Stomach smooth muscle (tissue), 2 donors: ENCODE measurements at regions not wholly inside any gene's neighbourhood (a gene's known extent, or its start where the extent isn't known, plus 50 kb on each side); places are given as distances from the start of the nearest gene placed in this dataset.

Source experiments
- H3K27ac ChIP-seq: one replicate; pipeline ENCODE4 v1.7.0; 2013; ENCODE audit warnings: mild to moderate bottlenecking, low read length, inconsistent platforms
- H3K27me3 ChIP-seq, 2 donors: one replicate each; pipeline ENCODE4 v1.7.0; 2013; ENCODE audit warnings: low read length in 2 of 2; ENCODE audit not compliant: insufficient read depth in 2 of 2, control insufficient read depth in 1 of 2
- H3K36me3 ChIP-seq, 2 donors: one replicate each; pipeline ENCODE4 v1.7.0; 2013; ENCODE audit warnings: low read length in 2 of 2; ENCODE audit not compliant: control insufficient read depth in 2 of 2, insufficient read depth in 2 of 2
- H3K4me1 ChIP-seq: one replicate; pipeline ENCODE4 v1.7.0; 2013; ENCODE audit warnings: low read length; ENCODE audit not compliant: control insufficient read depth, insufficient read depth
- H3K4me3 ChIP-seq, 2 donors: one replicate each; pipeline ENCODE4 v1.7.0; 2013; ENCODE audit warnings: low read length in 2 of 2
- H3K9ac ChIP-seq, 2 donors: one replicate each; pipeline ENCODE4 v1.7.0; 2013; ENCODE audit warnings: low read length in 2 of 2, mild to moderate bottlenecking in 1 of 2
- H3K9me3 ChIP-seq, 2 donors: one replicate each; pipeline ENCODE4 v1.7.0; 2013; ENCODE audit warnings: low read length in 2 of 2; ENCODE audit not compliant: control insufficient read depth in 2 of 2
- donor health status: healthy.
- donor health status: Pancreatic carcinoma.

DNA sequence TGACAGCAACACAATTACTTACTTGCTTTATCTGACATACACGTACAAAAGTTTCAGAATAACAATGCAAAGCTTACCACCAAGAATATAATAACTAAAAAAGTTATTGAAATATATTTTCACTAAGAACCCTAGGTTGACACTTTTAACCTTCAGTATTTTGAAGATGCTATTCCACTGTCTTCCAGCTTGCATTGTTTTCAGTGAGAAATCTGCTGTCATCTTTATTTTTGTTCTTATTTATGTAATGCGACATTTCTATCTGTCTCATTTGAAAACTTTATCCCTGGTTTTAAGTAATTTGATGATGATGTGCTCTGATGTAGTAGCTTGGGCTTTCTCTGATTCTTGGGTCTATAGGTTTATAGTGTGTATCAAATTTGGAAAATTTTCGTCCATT is 165.0 kb upstream of the SMIM21 start:
- no peaks in the 10 kb centered on the region for H3K27me3 ChIP-seq
- H3K9ac ChIP-seq: no peak overlapping the region
- no peak overlapping the region for H3K27ac ChIP-seq
- no peaks in the 10 kb centered on the region for H3K4me1 ChIP-seq
- H3K4me3 ChIP-seq: no peak overlapping the region
- H3K9me3 ChIP-seq: peaks cover 2 to 10% of the 10 kb centered on the region in 2 donors
- H3K36me3 ChIP-seq: no peaks in the 10 kb centered on the region

DNA sequence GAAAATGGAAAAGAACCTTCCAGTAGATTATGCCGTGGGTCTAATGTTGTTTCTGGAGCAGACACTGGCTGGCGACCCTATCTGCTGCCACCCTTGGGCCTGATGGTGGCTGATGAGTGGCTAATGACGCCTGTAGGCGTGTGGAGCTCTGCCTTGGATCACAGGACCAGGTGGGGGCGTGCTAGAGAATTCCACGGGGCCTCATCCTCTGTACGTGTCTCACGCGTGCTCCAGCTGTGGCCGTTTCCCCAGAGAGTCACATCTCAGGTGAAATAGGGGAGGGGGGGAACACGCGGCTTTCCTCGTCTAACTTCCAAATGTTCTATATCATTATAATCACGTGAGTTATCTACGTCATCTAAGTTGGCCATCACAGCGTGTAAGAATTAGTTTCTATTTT is 160.9 kb upstream of the SMIM21 start:
- no peak overlapping the region for H3K4me3 ChIP-seq
- no peaks in the 10 kb centered on the region for H3K27me3 ChIP-seq
- H3K4me1 ChIP-seq: no peaks in the 10 kb centered on the region
- peaks cover 2 to 3% of the 10 kb centered on the region in 2 donors for H3K9me3 ChIP-seq
- H3K36me3 ChIP-seq: no peaks in the 10 kb centered on the region
- H3K27ac ChIP-seq: no peak overlapping the region
- H3K9ac ChIP-seq: no peak overlapping the region

DNA sequence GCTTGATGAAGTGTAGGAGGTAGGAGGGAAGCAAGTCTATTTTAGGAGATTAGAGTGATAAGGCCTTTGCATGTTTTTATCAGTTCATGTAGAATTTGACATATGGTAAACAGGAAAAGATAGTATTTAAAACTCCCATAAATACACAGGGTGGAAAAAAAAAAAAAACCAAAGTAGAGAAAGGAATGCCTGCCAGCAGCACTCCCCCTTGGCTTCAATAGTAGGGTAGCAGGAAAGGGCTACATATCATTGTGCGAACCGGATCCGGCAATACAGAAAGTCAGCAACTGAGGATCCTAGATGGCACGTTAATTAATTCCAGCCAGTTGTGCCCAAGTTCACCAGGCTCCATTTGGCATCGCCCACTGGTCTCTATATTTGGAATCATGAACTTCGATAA is 159.6 kb upstream of the SMIM21 start:
- Histone ChIP-seq H3K27ac (no peak overlapping the region), H3K27me3 (no peaks in the 10 kb centered on the region), H3K4me1 (no peaks in the 10 kb centered on the region), H3K9ac (no peak overlapping the region), H3K4me3 (no peak overlapping the region), H3K9me3 (no peaks in the 10 kb centered on the region), H3K36me3 (no peaks in the 10 kb centered on the region)

DNA sequence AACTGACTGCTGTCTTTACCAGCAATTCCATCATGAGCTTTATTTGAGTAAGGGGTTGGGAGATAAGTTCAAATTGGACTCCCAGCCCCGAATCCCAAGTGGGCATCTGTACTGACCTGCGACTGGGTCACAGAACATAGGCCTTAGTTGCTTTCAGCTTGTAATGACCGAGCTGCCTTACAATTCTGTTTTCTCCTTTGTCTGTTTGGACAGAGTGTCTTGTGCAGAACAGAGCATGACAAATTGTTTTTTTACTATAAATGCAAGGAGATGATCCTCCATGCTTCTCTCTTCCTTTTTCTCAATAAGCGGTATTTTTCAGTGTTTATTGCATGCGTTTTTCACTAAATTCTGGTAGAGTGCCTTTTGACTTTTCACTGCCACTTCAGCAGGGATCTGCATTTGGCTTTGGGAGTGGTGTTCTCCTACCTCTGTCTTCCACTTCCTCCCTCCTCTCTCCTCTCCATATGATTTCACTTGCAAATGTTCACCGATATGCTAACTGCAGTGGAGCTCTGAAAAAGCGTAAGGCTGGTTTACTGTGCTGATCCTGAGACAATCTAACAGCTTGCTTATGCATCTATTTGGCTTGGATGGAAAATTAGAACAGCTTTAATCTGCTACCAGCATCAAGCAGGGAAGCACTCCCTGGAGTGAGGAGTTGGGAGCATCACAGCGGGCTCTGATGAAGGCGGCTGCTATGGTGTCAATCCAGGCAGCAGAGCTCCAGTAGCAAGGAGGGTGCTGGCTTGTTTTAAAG is 158.8 kb upstream of the SMIM21 start:
- no peak overlapping the region for H3K4me3 ChIP-seq
- H3K9ac ChIP-seq: no peak overlapping the region
- H3K4me1 ChIP-seq: no peaks in the 10 kb centered on the region
- H3K36me3 ChIP-seq: no peaks in the 10 kb centered on the region
- no peak overlapping the region for H3K27ac ChIP-seq
- no peaks in the 10 kb centered on the region for H3K9me3 ChIP-seq
- H3K27me3 ChIP-seq: no peaks in the 10 kb centered on the region

DNA sequence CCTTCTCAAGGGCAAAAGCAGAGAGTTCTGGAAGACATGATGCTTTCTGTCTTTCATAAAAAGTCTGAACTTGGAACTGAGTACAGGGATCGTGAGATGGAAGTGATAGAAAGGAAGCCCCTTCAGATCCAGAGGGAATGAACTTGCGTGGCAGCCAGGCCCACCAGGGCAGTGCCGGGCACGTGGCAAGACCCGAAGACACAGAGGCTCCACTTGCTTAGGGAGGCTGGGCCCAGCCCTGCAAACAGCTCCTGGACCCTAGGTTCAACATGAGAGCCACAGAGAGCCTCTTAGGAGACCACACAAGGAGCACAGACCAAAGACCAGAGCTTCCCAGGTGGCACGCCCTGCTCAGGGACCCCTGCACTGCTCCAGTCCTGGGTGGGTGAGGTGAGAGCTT is 155.4 kb upstream of the SMIM21 start:
- no peaks in the 10 kb centered on the region for H3K27me3 ChIP-seq
- H3K4me1 ChIP-seq: no peaks in the 10 kb centered on the region
- H3K9ac ChIP-seq: no peak overlapping the region
- H3K27ac ChIP-seq: no peak overlapping the region
- H3K4me3 ChIP-seq: no peak overlapping the region
- no peaks in the 10 kb centered on the region for H3K9me3 ChIP-seq
- no peaks in the 10 kb centered on the region for H3K36me3 ChIP-seq

DNA sequence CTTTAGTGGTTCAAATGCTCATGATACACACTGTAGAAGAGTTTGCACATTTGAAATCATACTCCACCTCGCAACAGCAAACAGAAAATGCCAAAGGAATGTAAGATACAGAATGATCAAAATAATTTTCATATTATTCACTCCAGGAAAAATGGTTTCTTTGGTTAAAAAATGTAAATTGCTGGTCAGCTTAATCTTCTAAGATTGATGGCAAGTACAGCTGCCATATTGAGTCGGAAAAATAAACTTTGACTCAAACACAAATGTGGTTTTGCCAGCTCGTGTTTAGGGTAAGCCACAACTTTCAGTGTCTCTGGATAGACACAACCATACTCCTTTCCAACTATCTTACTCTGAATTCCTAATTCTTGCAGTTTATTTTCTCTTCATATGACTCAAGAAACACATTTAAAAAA is 154.9 kb upstream of the SMIM21 start:
- H3K36me3 ChIP-seq: no peaks in the 10 kb centered on the region
- no peak overlapping the region for H3K27ac ChIP-seq
- H3K27me3 ChIP-seq: no peaks in the 10 kb centered on the region
- H3K9ac ChIP-seq: no peak overlapping the region
- no peaks in the 10 kb centered on the region for H3K9me3 ChIP-seq
- no peak overlapping the region for H3K4me3 ChIP-seq
- H3K4me1 ChIP-seq: no peaks in the 10 kb centered on the region

DNA sequence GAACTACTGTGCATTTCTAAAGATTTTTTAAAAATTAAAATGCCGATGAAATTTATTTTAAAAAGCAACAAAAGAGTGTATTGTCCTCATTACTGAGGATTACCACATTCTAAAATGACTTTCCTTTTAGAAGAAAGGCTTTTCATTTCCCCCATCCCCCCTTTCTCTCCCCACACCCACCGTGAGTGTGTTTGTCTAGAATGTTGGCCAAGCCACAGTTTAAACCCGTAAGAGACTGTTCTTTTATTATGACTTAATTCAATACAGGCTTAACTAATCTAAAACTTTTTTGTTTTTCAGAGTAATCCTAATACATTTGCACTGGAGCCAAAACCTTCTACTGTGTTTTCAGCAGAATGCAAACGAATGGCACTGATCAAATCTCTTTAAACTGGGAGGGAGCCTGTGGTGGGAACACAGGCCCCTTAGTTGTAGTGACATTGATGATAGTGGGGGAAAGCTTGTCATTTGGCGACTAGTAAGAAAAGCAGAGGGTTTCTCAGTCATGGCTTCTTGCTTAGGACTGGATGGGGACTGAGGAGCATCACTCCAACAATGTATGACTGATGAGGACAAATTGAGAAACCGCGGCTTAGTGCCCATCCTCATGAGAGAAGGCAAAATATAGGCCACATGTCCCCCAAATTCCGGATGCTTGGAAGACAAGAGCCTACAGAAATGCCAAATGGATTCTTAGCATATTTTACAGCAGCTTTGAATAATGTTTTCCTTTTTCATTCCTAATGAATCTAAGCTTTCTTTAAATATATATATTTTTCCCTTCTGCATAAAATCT is 154.0 kb upstream of the SMIM21 start:
- Histone ChIP-seq H3K9me3 (no peaks in the 10 kb centered on the region), H3K9ac (no peak overlapping the region), H3K27me3 (no peaks in the 10 kb centered on the region), H3K36me3 (no peaks in the 10 kb centered on the region), H3K27ac (no peak overlapping the region), H3K4me1 (no peaks in the 10 kb centered on the region), H3K4me3 (no peak overlapping the region)

DNA sequence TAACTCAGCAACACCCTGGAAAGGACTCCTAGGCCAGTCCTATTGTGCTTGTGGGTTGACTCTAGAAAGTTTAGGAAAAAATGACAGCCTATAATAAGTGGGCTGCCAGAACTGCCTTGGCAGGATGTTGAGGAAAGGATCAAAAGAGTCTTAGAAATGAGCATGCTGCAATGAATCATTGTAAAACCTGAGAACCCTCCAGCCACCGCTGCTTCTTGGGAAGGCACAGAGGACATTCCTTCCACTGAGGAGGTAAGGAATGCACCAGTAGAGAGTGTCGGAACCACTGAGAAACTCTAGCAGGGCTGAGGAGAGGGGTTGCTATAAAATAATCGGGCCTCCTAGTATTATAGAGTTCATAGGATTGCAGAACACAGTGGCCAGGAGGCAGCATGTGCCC is 146.7 kb upstream of the SMIM21 start:
- Histone ChIP-seq H3K4me1 (no peaks in the 10 kb centered on the region), H3K4me3 (no peak overlapping the region), H3K36me3 (no peaks in the 10 kb centered on the region), H3K27ac (no peak overlapping the region), H3K9me3 (peaks cover 0 to 4% of the 10 kb centered on the region in 2 donors), H3K9ac (no peak overlapping the region), H3K27me3 (no peaks in the 10 kb centered on the region)

DNA sequence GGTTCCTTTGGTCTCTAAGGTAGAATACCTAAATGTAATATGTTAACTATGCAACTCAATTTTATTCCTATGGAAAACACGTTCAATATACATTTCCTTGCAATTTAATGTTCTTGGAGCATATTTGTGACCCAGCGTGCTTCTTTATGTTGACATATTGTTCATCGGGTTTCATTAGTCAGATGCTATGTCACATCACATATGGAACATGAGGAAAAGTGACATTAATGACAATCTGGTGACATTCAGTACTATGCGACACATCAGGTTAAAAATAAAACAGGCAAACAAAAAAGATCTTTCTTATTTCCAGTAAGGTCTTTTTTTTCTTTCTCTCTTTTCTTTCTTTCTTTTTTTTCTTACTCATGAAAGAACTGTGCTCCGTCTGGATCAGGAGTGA is 135.6 kb upstream of the SMIM21 start:
- H3K4me3 ChIP-seq: no peak overlapping the region
- no peak overlapping the region for H3K27ac ChIP-seq
- H3K27me3 ChIP-seq: no peaks in the 10 kb centered on the region
- no peak overlapping the region for H3K9ac ChIP-seq
- no peaks in the 10 kb centered on the region for H3K4me1 ChIP-seq
- H3K36me3 ChIP-seq: no peaks in the 10 kb centered on the region
- no peaks in the 10 kb centered on the region for H3K9me3 ChIP-seq

DNA sequence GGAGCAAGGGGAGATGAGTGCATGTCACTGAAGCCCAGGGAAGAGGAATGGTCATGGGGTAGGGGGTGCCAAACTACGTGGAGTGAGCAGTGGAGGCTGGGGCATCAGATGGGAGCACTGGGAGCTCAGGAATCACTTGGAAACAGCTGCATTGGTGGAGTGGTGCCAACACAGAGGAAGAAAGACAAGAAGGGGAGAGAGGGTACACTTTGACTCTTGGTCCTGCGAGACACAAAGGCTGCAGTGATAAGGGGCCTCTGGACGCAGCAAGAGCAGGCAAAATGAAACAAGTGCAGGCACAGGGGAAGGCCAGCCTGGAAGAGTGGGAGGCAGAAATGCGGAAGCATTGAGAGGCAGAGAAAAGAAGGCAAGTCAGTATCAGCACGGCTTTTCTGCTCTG is 134.7 kb upstream of the SMIM21 start:
- Histone ChIP-seq H3K36me3 (no peaks in the 10 kb centered on the region), H3K4me1 (no peaks in the 10 kb centered on the region), H3K27me3 (no peaks in the 10 kb centered on the region), H3K9ac (no peak overlapping the region), H3K4me3 (no peak overlapping the region), H3K9me3 (no peaks in the 10 kb centered on the region), H3K27ac (no peak overlapping the region)

DNA sequence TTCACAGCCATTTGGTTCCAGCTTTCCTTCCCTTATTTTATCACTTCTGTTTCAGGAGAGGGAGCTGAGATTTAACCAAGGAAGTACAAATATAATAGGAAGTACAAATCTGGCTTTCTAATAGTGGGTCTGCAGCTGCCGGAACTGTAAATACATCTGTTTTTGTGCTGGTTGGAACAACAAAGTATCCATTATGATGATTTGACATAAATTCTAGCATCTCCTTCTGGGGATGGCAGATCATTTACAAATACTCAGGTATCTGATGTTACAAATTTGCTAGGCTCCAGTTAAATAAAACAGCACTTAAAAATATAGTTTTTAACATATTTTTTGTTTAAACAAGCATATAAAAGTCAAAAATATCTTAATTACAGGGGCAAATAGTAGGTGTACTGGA is 131.3 kb upstream of the SMIM21 start:
- Histone ChIP-seq H3K9me3 (no peaks in the 10 kb centered on the region), H3K27me3 (no peaks in the 10 kb centered on the region), H3K36me3 (no peaks in the 10 kb centered on the region), H3K4me1 (no peaks in the 10 kb centered on the region), H3K27ac (no peak overlapping the region), H3K4me3 (no peak overlapping the region), H3K9ac (no peak overlapping the region)
